ENCODE measurements at regions not wholly inside any gene's neighbourhood (a gene's known extent, or its start where the extent isn't known, plus 50 kb on each side); places are given as distances from the start of the nearest gene placed in this dataset.

- Histone ChIP-seq H2BK20ac (ENCODE audit: low read depth, low read length) (no peak overlapping the region), H2BK15ac (ENCODE audit: low read depth, low read length) (no peak overlapping the region), H3K56ac (ENCODE audit: extremely low read depth, insufficient read depth, low read length) (no peak overlapping the region), H3K27me3 (ENCODE audit: control insufficient read depth, insufficient read depth, low read length) (no peaks in the 10 kb centered on the region), H2BK5ac (ENCODE audit: low read depth, low read length, poor library complexity, severe bottlenecking) (no peak overlapping the region), H3K9ac (ENCODE audit: low read depth, low read length) (no peak overlapping the region), H3K4me3 (ENCODE audit: insufficient read depth, low read depth, low read length) (no peak overlapping the region), H4K5ac (ENCODE audit: low read depth, low read length) (no peak overlapping the region), H2AFZ (replicated peaks; ENCODE audit: low read length, poor library complexity) (no peak overlapping the region), H4K8ac (ENCODE audit: low read depth in 2 of 2, low read length in 2 of 2) (no peak overlapping the region), H3K23ac (ENCODE audit: low read depth, low read length) (no peak overlapping the region), H3K36me3 (ENCODE audit: control insufficient read depth, insufficient read depth, low read length) (peaks cover 65% of the 10 kb centered on the region), H4K91ac (ENCODE audit: insufficient read depth, low read depth, low read length) (no peak overlapping the region), H4K20me1 (ENCODE audit: insufficient read depth, low read length) (peaks cover 43% of the 10 kb centered on the region), H2AK5ac (ENCODE audit: low read depth, low read length) (no peak overlapping the region), H3K27ac (ENCODE audit: insufficient read depth, low read length) (no peak overlapping the region), H3K4ac (ENCODE audit: low read depth, low read length) (no peak overlapping the region), H3K9me3 (ENCODE audit: control insufficient read depth, insufficient read depth, low read length) (peaks cover 12% of the 10 kb centered on the region), H3K79me1 (ENCODE audit: low read depth in 1 of 2, low read length in 2 of 2) (peaks cover 26 to 86% of the 10 kb centered on the region in 2 experiments), H3K4me1 (ENCODE audit: control insufficient read depth, insufficient read depth, low read length) (peaks cover 4% of the 10 kb centered on the region; the same call in 1 of the 2 replicates), H3K18ac (ENCODE audit: low read depth, low read length) (no peak overlapping the region), H2AK9ac (replicated peaks; ENCODE audit: low read depth, low read length, poor library complexity) (no peak overlapping the region), H3K14ac (replicated peaks; ENCODE audit: low read depth, low read length) (no peak overlapping the region), H2BK120ac (ENCODE audit: low read depth, low read length) (no peak overlapping the region), H3K9me1 (ENCODE audit: insufficient read depth, low read length) (peaks cover 9% of the 10 kb centered on the region), H3K4me2 (ENCODE audit: low read depth, low read length) (no peak overlapping the region)
- no TSS peak for BruUV-seq (replicated peaks)
- DNase-seq = no peak
- ATAC-seq (ENCODE audit: low read depth) = no peak
- intact Hi-C loops (cut with micrococcal nuclease) = no loop called here
- in situ Hi-C loops (cut with MboI; ENCODE audit: low sequenced_read_pairs) = no loop called here
- 77% methylated on average over 6 of the region's 14 CpGs; no CpG with 5 or more reads in 1 of the 2 experiments for WGBS, 2 experiments (ENCODE audit: extremely low coverage in 2 of 2, insufficient read length in 1 of 2)
- dilution Hi-C loops (cut with HindIII; ENCODE audit: low sequenced_read_pairs, unreplicated experiment) = no loop called here
- POLR2A ChIA-PET (ENCODE audit: unreplicated experiment) = no interaction called here
- TF ChIP-seq POLR2A (IDR thresholded peaks at IDR 0.05; ENCODE audit: low read depth, low read length) (no peak), RAD21 (IDR thresholded peaks at IDR 0.05; ENCODE audit: low read length) (no peak), NFE2L2 (IDR thresholded peaks at IDR 0.05; ENCODE audit: low read depth, low read length) (no peak), CHD1 (IDR thresholded peaks at IDR 0.05; ENCODE audit: low read depth, low read length) (no peak), CEBPB (IDR thresholded peaks at IDR 0.05; ENCODE audit: low read depth, low read length) (no peak), MXI1 (IDR thresholded peaks at IDR 0.05; ENCODE audit: borderline replicate concordance, low read depth, low read length) (no peak), RCOR1 (IDR thresholded peaks at IDR 0.05; ENCODE audit: insufficient replicate concordance, low read length) (no peak), BHLHE40 (IDR thresholded peaks at IDR 0.05; ENCODE audit: low read depth, low read length) (no peak), FOS (IDR thresholded peaks at IDR 0.05; ENCODE audit: low read depth, low read length) (no peak)
- TF ChIP-seq, protein P1, sequence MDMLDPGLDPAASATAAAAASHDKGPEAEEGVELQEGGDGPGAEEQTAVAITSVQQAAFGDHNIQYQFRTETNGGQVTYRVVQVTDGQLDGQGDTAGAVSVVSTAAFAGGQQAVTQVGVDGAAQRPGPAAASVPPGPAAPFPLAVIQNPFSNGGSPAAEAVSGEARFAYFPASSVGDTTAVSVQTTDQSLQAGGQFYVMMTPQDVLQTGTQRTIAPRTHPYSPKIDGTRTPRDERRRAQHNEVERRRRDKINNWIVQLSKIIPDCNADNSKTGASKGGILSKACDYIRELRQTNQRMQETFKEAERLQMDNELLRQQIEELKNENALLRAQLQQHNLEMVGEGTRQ (IDR thresholded peaks at IDR 0.05; ENCODE audit: low read depth, low read length) = no peak
- TF ChIP-seq, protein P2, sequence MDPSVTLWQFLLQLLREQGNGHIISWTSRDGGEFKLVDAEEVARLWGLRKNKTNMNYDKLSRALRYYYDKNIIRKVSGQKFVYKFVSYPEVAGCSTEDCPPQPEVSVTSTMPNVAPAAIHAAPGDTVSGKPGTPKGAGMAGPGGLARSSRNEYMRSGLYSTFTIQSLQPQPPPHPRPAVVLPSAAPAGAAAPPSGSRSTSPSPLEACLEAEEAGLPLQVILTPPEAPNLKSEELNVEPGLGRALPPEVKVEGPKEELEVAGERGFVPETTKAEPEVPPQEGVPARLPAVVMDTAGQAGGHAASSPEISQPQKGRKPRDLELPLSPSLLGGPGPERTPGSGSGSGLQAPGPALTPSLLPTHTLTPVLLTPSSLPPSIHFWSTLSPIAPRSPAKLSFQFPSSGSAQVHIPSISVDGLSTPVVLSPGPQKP (IDR thresholded peaks at IDR 0.05; ENCODE audit: borderline replicate concordance, low read depth, low read length) = no peak
- CTCF ChIA-PET = no interaction called here
Measured at GRCh38 chr12:124475295-124476010, 92.0 kb downstream of the NCOR2 start.

All from IMR-90 (cell line).